ENCODE measurements at regions not wholly inside any gene's neighbourhood (a gene's known extent, or its start where the extent isn't known, plus 50 kb on each side); places are given as distances from the start of the nearest gene placed in this dataset.
A peak's percentile ranks its signal among the peaks of the same experiment; 100 is the strongest.
"Not testable (repeated sequence)": the region's sequence is repeated elsewhere in the genome, so short reads cannot be mapped to it uniquely, and the experiment has no call there.

DNA sequence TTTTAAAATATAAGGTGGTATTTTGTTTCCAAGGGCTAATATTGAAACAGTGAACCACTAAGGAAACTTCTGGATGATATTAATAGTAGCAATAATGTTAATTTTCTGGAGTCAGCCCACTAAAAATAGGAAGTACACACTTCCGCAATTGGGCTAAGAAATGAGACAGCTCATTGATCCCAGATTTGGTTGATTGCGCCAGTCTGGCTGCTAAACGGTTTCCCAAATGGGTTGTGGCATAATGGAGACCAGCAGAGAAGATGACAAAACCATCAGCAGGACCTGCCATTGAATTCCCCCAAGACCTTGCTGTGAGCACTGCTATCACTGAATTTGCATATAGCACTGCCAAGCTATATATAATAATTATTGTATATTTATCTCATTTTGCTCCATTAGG, 71.2 kb upstream of the SGK1 start:
- H3K36me3 ChIP-seq: no peaks in the 10 kb centered on the region
- H3K27me3 ChIP-seq: no peaks in the 10 kb centered on the region
- no peaks in the 10 kb centered on the region for H3K4me1 ChIP-seq
- DNase-seq: no peak
- H3K9me3 ChIP-seq: no peaks in the 10 kb centered on the region
- no peak overlapping the region for H3K27ac ChIP-seq
- WGBS, 2 donors (ENCODE audit: low coverage in 1 of 2): 69 to 89% methylated on average over 3 of the region's 3 CpGs
- intact Hi-C loops (cut with DNase I; ENCODE audit: low total_unique reads) (no loop called here), in situ Hi-C loops (cut with MboI; ENCODE audit: low pct_ligation_motif_present in 1 of 4, low pct_unique_long_range_greater_than_20kb in 1 of 4, low sequenced_read_pairs in 3 of 4) (no loop called here)
- H3K4me3 ChIP-seq: no peak overlapping the region
- TF ChIP-seq EP300 (IDR thresholded peaks at IDR 0.05; ENCODE audit: low read depth) (no peak), POLR2A (IDR thresholded peaks at IDR 0.05) (no peak), POLR2AphosphoS5 (IDR thresholded peaks at IDR 0.05) (no peak)
- TF ChIP-seq, protein P1, sequence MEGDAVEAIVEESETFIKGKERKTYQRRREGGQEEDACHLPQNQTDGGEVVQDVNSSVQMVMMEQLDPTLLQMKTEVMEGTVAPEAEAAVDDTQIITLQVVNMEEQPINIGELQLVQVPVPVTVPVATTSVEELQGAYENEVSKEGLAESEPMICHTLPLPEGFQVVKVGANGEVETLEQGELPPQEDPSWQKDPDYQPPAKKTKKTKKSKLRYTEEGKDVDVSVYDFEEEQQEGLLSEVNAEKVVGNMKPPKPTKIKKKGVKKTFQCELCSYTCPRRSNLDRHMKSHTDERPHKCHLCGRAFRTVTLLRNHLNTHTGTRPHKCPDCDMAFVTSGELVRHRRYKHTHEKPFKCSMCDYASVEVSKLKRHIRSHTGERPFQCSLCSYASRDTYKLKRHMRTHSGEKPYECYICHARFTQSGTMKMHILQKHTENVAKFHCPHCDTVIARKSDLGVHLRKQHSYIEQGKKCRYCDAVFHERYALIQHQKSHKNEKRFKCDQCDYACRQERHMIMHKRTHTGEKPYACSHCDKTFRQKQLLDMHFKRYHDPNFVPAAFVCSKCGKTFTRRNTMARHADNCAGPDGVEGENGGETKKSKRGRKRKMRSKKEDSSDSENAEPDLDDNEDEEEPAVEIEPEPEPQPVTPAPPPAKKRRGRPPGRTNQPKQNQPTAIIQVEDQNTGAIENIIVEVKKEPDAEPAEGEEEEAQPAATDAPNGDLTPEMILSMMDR (IDR thresholded peaks at IDR 0.05): no peak

DNA sequence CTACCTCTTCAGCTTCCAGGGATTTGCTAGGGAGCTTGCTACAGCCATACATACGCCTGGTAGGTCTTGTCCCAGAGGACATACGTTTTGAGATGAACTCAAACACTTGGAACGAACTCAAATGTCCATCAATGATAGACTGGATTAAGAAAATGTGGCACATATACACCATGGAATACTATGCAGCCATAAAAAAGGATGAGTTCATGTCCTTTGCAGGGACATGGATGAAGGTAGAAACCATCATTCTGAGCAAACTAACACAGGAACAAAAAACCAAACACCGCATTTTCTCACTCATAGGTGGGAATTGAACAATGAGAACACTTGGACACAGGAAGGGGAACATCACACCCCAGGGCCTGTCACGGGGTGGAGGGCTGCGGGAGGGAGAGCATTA, 68.6 kb upstream of the SGK1 start:
- intact Hi-C loops (cut with DNase I; ENCODE audit: low total_unique reads); in situ Hi-C loops (cut with MboI; ENCODE audit: low pct_ligation_motif_present in 1 of 4, low pct_unique_long_range_greater_than_20kb in 1 of 4, low sequenced_read_pairs in 3 of 4); DNase-seq; H3K36me3 ChIP-seq; H3K9me3 ChIP-seq; H3K4me1 ChIP-seq; H3K27me3 ChIP-seq; H3K27ac ChIP-seq; H3K4me3 ChIP-seq: not testable (repeated sequence)
- 87 to 94% methylated on average over 5 to 6 of the region's 6 CpGs for WGBS, 2 donors (ENCODE audit: low coverage in 1 of 2)

DNA sequence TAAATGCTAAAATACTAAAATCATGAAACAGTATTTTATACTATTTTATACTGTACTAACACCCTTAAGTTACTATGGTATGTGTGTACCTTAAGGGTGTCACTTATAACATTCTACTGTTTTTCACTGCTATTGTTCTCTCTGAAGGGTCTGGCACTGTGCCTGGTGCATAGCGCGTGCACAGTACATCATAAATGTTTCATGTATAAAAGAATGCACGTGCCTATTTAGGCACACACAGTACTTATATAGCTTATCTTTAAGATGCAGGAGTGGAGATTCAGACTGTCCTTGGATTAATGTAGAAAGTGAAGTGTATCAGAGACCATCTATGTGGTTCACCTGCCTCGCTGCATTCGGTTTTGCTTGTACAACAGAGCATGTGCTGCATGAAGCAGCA, 64.0 kb upstream of the SGK1 start:
- H3K27ac ChIP-seq: no peak overlapping the region
- intact Hi-C loops (cut with DNase I; ENCODE audit: low total_unique reads) (no loop called here), in situ Hi-C loops (cut with MboI; ENCODE audit: low pct_ligation_motif_present in 1 of 4, low pct_unique_long_range_greater_than_20kb in 1 of 4, low sequenced_read_pairs in 3 of 4) (no loop called here)
- no peak for TF ChIP-seq POLR2A (IDR thresholded peaks at IDR 0.05)
- no peak for TF ChIP-seq EP300 (IDR thresholded peaks at IDR 0.05; ENCODE audit: low read depth)
- peak in 1 of 3 donors; percentile 23 for TF ChIP-seq POLR2AphosphoS5 (IDR thresholded peaks at IDR 0.05)
- DNase-seq: peak; percentile 77
- H3K4me3 ChIP-seq: no peak overlapping the region
- H3K9me3 ChIP-seq: no peaks in the 10 kb centered on the region
- H3K36me3 ChIP-seq: no peaks in the 10 kb centered on the region
- no peaks in the 10 kb centered on the region for H3K27me3 ChIP-seq
- 48 to 60% methylated on average over 3 to 5 of the region's 5 CpGs for WGBS, 2 donors (ENCODE audit: low coverage in 1 of 2)
- peaks cover 0 to 28% (median 5%) of the 10 kb centered on the region in 4 donors for H3K4me1 ChIP-seq

DNA sequence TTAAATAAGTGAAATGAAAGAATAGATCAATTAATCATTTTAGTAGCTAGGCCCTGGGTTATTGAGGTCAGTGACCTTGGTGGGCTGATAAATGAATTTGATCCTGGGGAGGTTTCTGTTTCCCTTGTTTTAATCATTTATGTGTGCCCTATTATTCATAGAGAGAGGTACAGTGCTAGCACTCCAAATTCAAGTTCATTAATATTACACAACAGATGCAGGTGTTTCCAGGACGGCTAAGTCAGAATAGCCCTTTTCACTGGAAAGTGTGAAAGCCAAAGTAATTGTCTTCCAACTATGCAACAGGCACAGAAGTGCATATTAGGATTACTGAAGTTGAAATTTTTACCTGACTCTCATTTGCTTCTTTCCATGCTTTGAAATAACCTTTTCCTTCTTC, 61.7 kb upstream of the SGK1 start:
- Histone ChIP-seq H3K9me3 (no peaks in the 10 kb centered on the region), H3K36me3 (no peaks in the 10 kb centered on the region), H3K27me3 (no peaks in the 10 kb centered on the region), H3K4me1 (peaks cover 0 to 28% (median 5%) of the 10 kb centered on the region in 4 donors), H3K4me3 (no peak overlapping the region), H3K27ac (peak overlapping the region; percentile 58 to 76 (median 68))
- intact Hi-C loops (cut with DNase I; ENCODE audit: low total_unique reads) (no loop called here), in situ Hi-C loops (cut with MboI; ENCODE audit: low pct_ligation_motif_present in 1 of 4, low pct_unique_long_range_greater_than_20kb in 1 of 4, low sequenced_read_pairs in 3 of 4) (no loop called here)
- 30 to 31% methylated on average over 1 of the region's 1 CpG for WGBS, 2 donors (ENCODE audit: low coverage in 1 of 2)
- TF ChIP-seq, protein P1 (IDR thresholded peaks at IDR 0.05): no peak
- TF ChIP-seq POLR2AphosphoS5 (IDR thresholded peaks at IDR 0.05) (no peak), EP300 (IDR thresholded peaks at IDR 0.05; ENCODE audit: low read depth) (no peak), POLR2A (IDR thresholded peaks at IDR 0.05) (no peak)
- no peak for DNase-seq

DNA sequence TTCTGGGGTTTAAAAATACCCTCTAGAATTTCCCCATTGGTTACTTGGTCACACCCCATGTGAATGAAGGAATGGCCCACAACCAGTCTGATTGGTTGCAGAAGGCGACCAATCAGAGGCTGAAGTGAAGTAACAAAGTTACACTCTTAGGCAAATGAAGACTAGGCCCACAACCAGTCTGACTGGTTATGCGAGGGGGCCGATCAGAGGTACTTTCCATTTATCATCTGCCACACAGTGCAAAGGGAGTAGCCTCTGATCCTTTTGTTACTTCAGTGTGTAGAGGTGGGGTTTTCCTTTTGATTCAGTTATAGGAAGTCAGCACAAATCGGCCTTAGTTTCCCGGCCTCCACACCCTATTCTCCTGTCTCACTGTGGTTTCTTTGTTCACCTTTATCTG, 61.2 kb upstream of the SGK1 start:
- intact Hi-C loops (cut with DNase I; ENCODE audit: low total_unique reads): no loop called here
- Histone ChIP-seq H3K36me3 (no peaks in the 10 kb centered on the region), H3K9me3 (no peaks in the 10 kb centered on the region), H3K4me3 (no peak overlapping the region), H3K4me1 (peaks cover 0 to 28% (median 5%) of the 10 kb centered on the region in 4 donors), H3K27ac (peak overlapping the region; percentile 58 to 76 (median 68)), H3K27me3 (no peaks in the 10 kb centered on the region)
- no peak for TF ChIP-seq POLR2A (IDR thresholded peaks at IDR 0.05)
- TF ChIP-seq, protein P1 (IDR thresholded peaks at IDR 0.05): no peak
- TF ChIP-seq POLR2AphosphoS5 (IDR thresholded peaks at IDR 0.05): peak in 2 of 3 donors; percentile 38 to 43
- TF ChIP-seq EP300 (IDR thresholded peaks at IDR 0.05; ENCODE audit: low read depth): peak; percentile 74
- in situ Hi-C loops (cut with MboI; ENCODE audit: low pct_ligation_motif_present in 1 of 4, low pct_unique_long_range_greater_than_20kb in 1 of 4, low sequenced_read_pairs in 3 of 4): no loop called here
- 38 to 54% methylated on average over 4 to 5 of the region's 5 CpGs for WGBS, 2 donors (ENCODE audit: low coverage in 1 of 2)
- DNase-seq: peak; percentile 84

Data from transverse colon (tissue), 4 donors.